ENCODE measurements at regions not wholly inside any gene's neighbourhood (a gene's known extent, or its start where the extent isn't known, plus 50 kb on each side); places are given as distances from the start of the nearest gene placed in this dataset.

DNA sequence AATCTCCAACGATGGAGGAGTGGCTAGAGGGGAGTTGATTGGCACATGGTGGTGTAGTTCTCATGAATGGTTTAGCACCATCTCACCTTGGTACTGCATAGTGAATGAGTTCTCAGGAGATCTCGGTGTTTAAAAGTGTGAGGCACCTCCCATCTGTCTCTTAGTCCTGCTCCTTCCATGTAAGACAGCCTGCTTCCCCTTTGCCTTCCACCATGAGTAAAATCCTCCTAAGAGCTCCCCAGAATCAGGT, 428.8 kb upstream of the MAF start:
- Histone ChIP-seq H3K9ac (ENCODE audit: low read depth, low read length, poor library complexity, severe bottlenecking) (no peak overlapping the region), H3K36me3 (ENCODE audit: insufficient read depth, low read length) (no peaks in the 10 kb centered on the region), H3F3A (ENCODE audit: low read depth) (no peaks in the 10 kb centered on the region), H3K27me3 (ENCODE audit: insufficient read depth, low read length, poor library complexity, severe bottlenecking) (no peaks in the 10 kb centered on the region), H2AFZ (ENCODE audit: low read length) (no peak overlapping the region), H3K4me3 (ENCODE audit: low read length, poor library complexity, severe bottlenecking) (no peak overlapping the region), H4K20me1 (ENCODE audit: insufficient read depth, low read length, poor library complexity, severe bottlenecking) (no peaks in the 10 kb centered on the region), H3K4me2 (ENCODE audit: low read depth, low read length, poor library complexity, severe bottlenecking) (no peak overlapping the region), H3K9me2 (replicated peaks; ENCODE audit: low read depth, low read length) (no peaks in the 10 kb centered on the region), H3K4me1 (ENCODE audit: insufficient read depth, low read length, poor library complexity, severe bottlenecking) (no peaks in the 10 kb centered on the region), H3K79me2 (ENCODE audit: insufficient read depth, low read length) (no peaks in the 10 kb centered on the region), H3K9me3 (ENCODE audit: insufficient read depth, low read depth, low read length) (peaks cover 3% of the 10 kb centered on the region)
- TF ChIP-seq, protein P1, sequence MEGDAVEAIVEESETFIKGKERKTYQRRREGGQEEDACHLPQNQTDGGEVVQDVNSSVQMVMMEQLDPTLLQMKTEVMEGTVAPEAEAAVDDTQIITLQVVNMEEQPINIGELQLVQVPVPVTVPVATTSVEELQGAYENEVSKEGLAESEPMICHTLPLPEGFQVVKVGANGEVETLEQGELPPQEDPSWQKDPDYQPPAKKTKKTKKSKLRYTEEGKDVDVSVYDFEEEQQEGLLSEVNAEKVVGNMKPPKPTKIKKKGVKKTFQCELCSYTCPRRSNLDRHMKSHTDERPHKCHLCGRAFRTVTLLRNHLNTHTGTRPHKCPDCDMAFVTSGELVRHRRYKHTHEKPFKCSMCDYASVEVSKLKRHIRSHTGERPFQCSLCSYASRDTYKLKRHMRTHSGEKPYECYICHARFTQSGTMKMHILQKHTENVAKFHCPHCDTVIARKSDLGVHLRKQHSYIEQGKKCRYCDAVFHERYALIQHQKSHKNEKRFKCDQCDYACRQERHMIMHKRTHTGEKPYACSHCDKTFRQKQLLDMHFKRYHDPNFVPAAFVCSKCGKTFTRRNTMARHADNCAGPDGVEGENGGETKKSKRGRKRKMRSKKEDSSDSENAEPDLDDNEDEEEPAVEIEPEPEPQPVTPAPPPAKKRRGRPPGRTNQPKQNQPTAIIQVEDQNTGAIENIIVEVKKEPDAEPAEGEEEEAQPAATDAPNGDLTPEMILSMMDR (conservative IDR thresholded peaks at IDR 0.05; ENCODE audit: low read length) = no peak
- TF ChIP-seq EZH2phosphoT487 (IDR thresholded peaks at IDR 0.05; ENCODE audit: borderline replicate concordance) = no peak

DNA sequence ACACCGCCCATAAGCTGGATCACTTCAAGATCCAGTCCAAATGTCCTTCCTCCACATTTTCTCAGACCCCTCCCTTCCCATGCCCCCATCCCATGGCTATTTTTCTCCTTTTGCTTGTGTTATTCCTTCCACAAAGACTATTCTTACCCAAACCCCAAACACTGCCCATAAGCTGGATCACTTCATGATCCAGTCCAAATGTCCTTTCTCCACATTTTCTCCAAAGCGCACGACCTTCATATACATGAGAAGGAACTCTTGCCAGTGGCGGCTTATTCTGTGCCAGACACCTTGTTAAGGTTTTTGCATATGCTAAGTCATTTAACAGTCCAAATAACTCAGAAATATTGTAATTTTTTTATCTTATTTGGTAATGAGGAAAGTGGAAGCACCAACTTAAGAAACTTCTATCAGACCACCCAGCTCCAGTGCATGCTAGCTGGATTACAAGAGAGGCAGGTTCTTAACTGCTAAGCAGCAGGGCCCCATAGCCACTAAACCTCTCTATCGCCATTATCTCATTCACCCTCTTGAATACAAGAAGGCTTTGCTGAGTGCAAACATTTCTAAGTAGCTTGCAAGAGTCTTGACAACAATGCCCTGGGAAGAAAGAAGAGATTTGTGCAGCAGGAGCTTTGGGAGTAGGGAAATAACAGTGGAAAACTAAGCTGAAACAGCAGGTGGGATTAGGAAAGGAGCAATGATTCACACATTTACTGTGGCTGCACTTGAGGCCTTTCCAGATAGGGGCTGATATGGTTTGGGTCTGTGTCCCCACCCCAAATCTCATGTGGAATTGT, 428.2 kb upstream of the MAF start:
- Histone ChIP-seq H3K4me2 (ENCODE audit: low read depth, low read length, poor library complexity, severe bottlenecking) (no peak overlapping the region), H3K4me1 (ENCODE audit: insufficient read depth, low read length, poor library complexity, severe bottlenecking) (no peaks in the 10 kb centered on the region), H3K9me3 (ENCODE audit: insufficient read depth, low read depth, low read length) (no peaks in the 10 kb centered on the region), H2AFZ (ENCODE audit: low read length) (no peak overlapping the region), H3K79me2 (ENCODE audit: insufficient read depth, low read length) (no peaks in the 10 kb centered on the region), H3K27me3 (ENCODE audit: insufficient read depth, low read length, poor library complexity, severe bottlenecking) (no peaks in the 10 kb centered on the region), H3K36me3 (ENCODE audit: insufficient read depth, low read length) (no peaks in the 10 kb centered on the region), H3K9ac (ENCODE audit: low read depth, low read length, poor library complexity, severe bottlenecking) (no peak overlapping the region), H3F3A (ENCODE audit: low read depth) (no peaks in the 10 kb centered on the region), H3K4me3 (ENCODE audit: low read length, poor library complexity, severe bottlenecking) (no peak overlapping the region), H3K9me2 (replicated peaks; ENCODE audit: low read depth, low read length) (no peaks in the 10 kb centered on the region), H4K20me1 (ENCODE audit: insufficient read depth, low read length, poor library complexity, severe bottlenecking) (no peaks in the 10 kb centered on the region)
- no peak for TF ChIP-seq EZH2phosphoT487 (IDR thresholded peaks at IDR 0.05; ENCODE audit: borderline replicate concordance)
- TF ChIP-seq, protein P1 (conservative IDR thresholded peaks at IDR 0.05; ENCODE audit: low read length) = no peak

DNA sequence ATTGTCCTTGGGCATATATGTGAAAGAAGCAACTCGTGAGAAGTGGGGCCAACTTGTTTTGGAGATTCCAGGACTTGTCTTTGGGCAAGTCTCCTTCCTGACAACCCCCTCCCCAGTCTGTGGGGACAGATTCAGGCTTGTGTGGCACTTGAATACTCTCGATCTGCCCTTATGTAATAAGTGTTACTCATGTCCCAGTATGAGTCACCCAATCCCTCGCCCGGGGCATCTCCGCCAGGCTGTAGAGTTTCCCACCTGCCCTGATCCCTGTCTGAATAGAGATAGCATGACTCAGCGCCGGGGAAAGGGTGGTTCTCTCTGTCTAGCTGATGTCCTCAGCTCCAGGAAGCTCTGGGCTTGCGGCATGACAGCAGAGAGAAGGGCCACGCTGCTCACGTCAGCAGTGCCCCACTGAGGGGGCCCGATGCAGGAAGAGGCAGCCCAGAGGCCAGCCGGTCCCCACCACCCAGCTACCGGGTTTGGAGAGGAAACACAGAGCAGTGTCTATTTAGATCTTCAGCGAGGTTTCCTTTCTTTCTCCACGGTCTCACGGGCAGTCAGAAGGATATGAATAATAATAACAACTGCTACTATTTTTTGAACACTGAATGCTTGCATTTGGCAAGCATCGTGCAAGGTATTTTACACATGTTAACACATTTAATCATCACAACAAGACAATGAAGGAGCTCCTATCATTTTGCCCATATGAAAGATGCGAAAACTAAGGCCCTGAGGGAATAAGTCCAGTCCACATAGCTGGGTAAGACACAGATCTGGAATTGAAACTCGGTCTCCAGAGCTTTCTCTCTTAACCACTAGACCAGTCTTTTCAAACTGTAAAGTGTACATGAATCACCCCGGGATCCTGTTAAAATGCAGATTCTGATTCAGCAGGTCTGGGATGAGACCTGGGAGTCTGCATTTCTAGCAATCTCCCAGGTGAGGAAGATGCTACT, 426.7 kb upstream of the MAF start:
- H3K9me3 ChIP-seq (ENCODE audit: insufficient read depth, low read depth, low read length) = no peaks in the 10 kb centered on the region
- H4K20me1 ChIP-seq (ENCODE audit: insufficient read depth, low read length, poor library complexity, severe bottlenecking) = no peaks in the 10 kb centered on the region
- H3K4me1 ChIP-seq (ENCODE audit: insufficient read depth, low read length, poor library complexity, severe bottlenecking) = no peaks in the 10 kb centered on the region
- no peaks in the 10 kb centered on the region for H3K36me3 ChIP-seq (ENCODE audit: insufficient read depth, low read length)
- no peak overlapping the region for H3K9ac ChIP-seq (ENCODE audit: low read depth, low read length, poor library complexity, severe bottlenecking)
- no peak overlapping the region for H2AFZ ChIP-seq (ENCODE audit: low read length)
- no peak overlapping the region for H3K4me2 ChIP-seq (ENCODE audit: low read depth, low read length, poor library complexity, severe bottlenecking)
- TF ChIP-seq, protein P1 (conservative IDR thresholded peaks at IDR 0.05; ENCODE audit: low read length) = no peak
- TF ChIP-seq EZH2phosphoT487 (IDR thresholded peaks at IDR 0.05; ENCODE audit: borderline replicate concordance) = no peak
- no peaks in the 10 kb centered on the region for H3F3A ChIP-seq (ENCODE audit: low read depth)
- no peak overlapping the region for H3K4me3 ChIP-seq (ENCODE audit: low read length, poor library complexity, severe bottlenecking)
- no peaks in the 10 kb centered on the region for H3K79me2 ChIP-seq (ENCODE audit: insufficient read depth, low read length)
- no peaks in the 10 kb centered on the region for H3K9me2 ChIP-seq (replicated peaks; ENCODE audit: low read depth, low read length)
- H3K27me3 ChIP-seq (ENCODE audit: insufficient read depth, low read length, poor library complexity, severe bottlenecking) = no peaks in the 10 kb centered on the region
